ENCODE measurements at regions not wholly inside any gene's neighbourhood (a gene's known extent, or its start where the extent isn't known, plus 50 kb on each side); places are given as distances from the start of the nearest gene placed in this dataset.

GRCh38 chr9:7403028-7403389, 396.6 kb downstream of the DMAC1 start:
- Histone ChIP-seq H3K4me3 (no peak overlapping the region), H3K27ac (no peak overlapping the region), H3K27me3 (no peaks in the 10 kb centered on the region), H3K9me3 (no peaks in the 10 kb centered on the region), H3K36me3 (no peaks in the 10 kb centered on the region), H3K4me1 (no peaks in the 10 kb centered on the region)
- DNase-seq = no peak
- TF ChIP-seq EP300 (IDR thresholded peaks at IDR 0.05; ENCODE audit: low read depth) (no peak), CTCF (IDR thresholded peaks at IDR 0.05) (no peak), POLR2A (IDR thresholded peaks at IDR 0.05) (no peak), POLR2AphosphoS5 (IDR thresholded peaks at IDR 0.05) (no peak)
- intact Hi-C loops (cut with DNase I; ENCODE audit: low total_unique reads) (no loop called here), in situ Hi-C loops (cut with MboI; ENCODE audit: low pct_ligation_motif_present in 1 of 4, low pct_unique_long_range_greater_than_20kb in 1 of 4, low sequenced_read_pairs in 3 of 4) (loop anchor here in 2 of 4 donors (10.0 kb wide), 1 partner anchor 132 kb away; no protein-coding TSS in a partner anchor)

- H3K36me3 ChIP-seq = no peaks in the 10 kb centered on the region
Measured at GRCh38 chr9:7402334-7403027, 397.1 kb downstream of the DMAC1 start.

GRCh38 chr9:7401116-7401515, 398.5 kb downstream of the DMAC1 start:
- Histone ChIP-seq H3K4me3 (no peak overlapping the region), H3K36me3 (no peaks in the 10 kb centered on the region), H3K27me3 (no peaks in the 10 kb centered on the region), H3K4me1 (no peaks in the 10 kb centered on the region), H3K27ac (no peak overlapping the region), H3K9me3 (no peaks in the 10 kb centered on the region)
- WGBS, 2 donors (ENCODE audit: low coverage in 1 of 2) = 94% methylated on average over 2 of the region's 2 CpGs; no CpG with 5 or more reads in 1 of the 2 donors
- TF ChIP-seq POLR2AphosphoS5 (IDR thresholded peaks at IDR 0.05) = no peak
- no peak for TF ChIP-seq CTCF (IDR thresholded peaks at IDR 0.05)
- TF ChIP-seq EP300 (IDR thresholded peaks at IDR 0.05; ENCODE audit: low read depth) = no peak
- DNase-seq = no peak
- intact Hi-C loops (cut with DNase I; ENCODE audit: low total_unique reads) = no loop called here
- in situ Hi-C loops (cut with MboI; ENCODE audit: low pct_ligation_motif_present in 1 of 4, low pct_unique_long_range_greater_than_20kb in 1 of 4, low sequenced_read_pairs in 3 of 4) = loop anchor here in 2 of 4 donors (10.0 kb wide), 1 partner anchor 134 kb away; no protein-coding TSS in a partner anchor

More at GRCh38 chr9:7402334-7403027, 397.1 kb downstream of the DMAC1 start:
- no peak for DNase-seq
- no peaks in the 10 kb centered on the region for H3K4me1 ChIP-seq
- TF ChIP-seq POLR2AphosphoS5 (IDR thresholded peaks at IDR 0.05) = no peak
- no peak for TF ChIP-seq POLR2A (IDR thresholded peaks at IDR 0.05)
- TF ChIP-seq CTCF (IDR thresholded peaks at IDR 0.05) = no peak
- TF ChIP-seq EP300 (IDR thresholded peaks at IDR 0.05; ENCODE audit: low read depth) = no peak
- intact Hi-C loops (cut with DNase I; ENCODE audit: low total_unique reads) = no loop called here
- 60 to 80% methylated on average over 2 of the region's 2 CpGs for WGBS, 2 donors (ENCODE audit: low coverage in 1 of 2)
- in situ Hi-C loops (cut with MboI; ENCODE audit: low pct_ligation_motif_present in 1 of 4, low pct_unique_long_range_greater_than_20kb in 1 of 4, low sequenced_read_pairs in 3 of 4) = loop anchor here in 2 of 4 donors (10.0 kb wide), 1 partner anchor 132 kb away; no protein-coding TSS in a partner anchor
- no peak overlapping the region for H3K27ac ChIP-seq
- no peaks in the 10 kb centered on the region for H3K27me3 ChIP-seq
- H3K4me3 ChIP-seq = no peak overlapping the region
- H3K9me3 ChIP-seq = no peaks in the 10 kb centered on the region

GRCh38 chr9:7394002-7394774, 405.4 kb downstream of the DMAC1 start:
- intact Hi-C loops (cut with DNase I; ENCODE audit: low total_unique reads) = no loop called here
- H3K27ac ChIP-seq = no peak overlapping the region
- no peaks in the 10 kb centered on the region for H3K9me3 ChIP-seq
- in situ Hi-C loops (cut with MboI; ENCODE audit: low pct_ligation_motif_present in 1 of 4, low pct_unique_long_range_greater_than_20kb in 1 of 4, low sequenced_read_pairs in 3 of 4) = no loop called here
- H3K4me1 ChIP-seq = no peaks in the 10 kb centered on the region
- no peak for DNase-seq
- H3K27me3 ChIP-seq = no peaks in the 10 kb centered on the region
- TF ChIP-seq EP300 (IDR thresholded peaks at IDR 0.05; ENCODE audit: low read depth) = no peak
- TF ChIP-seq CTCF (IDR thresholded peaks at IDR 0.05) = no peak
- TF ChIP-seq POLR2A (IDR thresholded peaks at IDR 0.05) = no peak
- TF ChIP-seq POLR2AphosphoS5 (IDR thresholded peaks at IDR 0.05) = no peak
- no peaks in the 10 kb centered on the region for H3K36me3 ChIP-seq
- H3K4me3 ChIP-seq = no peak overlapping the region
- WGBS, 2 donors (ENCODE audit: low coverage in 1 of 2) = 83 to 87% methylated on average over 7 to 8 of the region's 8 CpGs
